Upper lobe of left lung (tissue), 6 donors: ENCODE measurements at regions not wholly inside any gene's neighbourhood (a gene's known extent, or its start where the extent isn't known, plus 50 kb on each side); places are given as distances from the start of the nearest gene placed in this dataset.

Experiments
- ATAC-seq, 2 donors: fragments of 200-7000 bp; cut with Tn5 transposase; one replicate each; pipeline ENCODE4 v1.9.1; 2022; ENCODE audit warnings: mild to moderate bottlenecking in 2 of 2, moderate library complexity in 2 of 2; ENCODE audit not compliant: low FRiP score in 2 of 2
- DNase-seq, 2 donors: peaks; one replicate each; pipeline ENCODE4 v3.0.0-alpha.2; 2019 to 2020
- H3K27ac ChIP-seq, 4 donors: fragments of 200-600 bp; sonication (generic); one replicate each; pipeline ENCODE4 v1.5.1; 2016 to 2019
- H3K27me3 ChIP-seq, 4 donors: fragments of 200-600 bp; sonication (generic); one replicate each; pipeline ENCODE4 v1.5.1; 2017 to 2019
- H3K36me3 ChIP-seq, 4 donors: fragments of 200-600 bp; sonication (generic); one replicate each; pipeline ENCODE4 v1.5.1; 2016 to 2019
- H3K4me1 ChIP-seq, 4 donors: fragments of 200-600 bp; sonication (generic); one replicate each; pipeline ENCODE4 v1.5.1; 2018 to 2019
- H3K4me3 ChIP-seq, 4 donors: fragments of 200-600 bp; sonication (generic); one replicate each; pipeline ENCODE4 v1.5.1; 2017 to 2019; ENCODE audit warnings: mild to moderate bottlenecking in 2 of 4, moderate library complexity in 1 of 4
- H3K9me3 ChIP-seq, 4 donors: fragments of 200-600 bp; sonication (generic); one replicate each; pipeline ENCODE4 v1.5.1; 2018 to 2019
- EP300 ChIP-seq, 4 donors: sonication (generic); formaldehyde crosslinking; IDR thresholded peaks; one replicate each; pipeline ENCODE4 v1.5.1; 2017; ENCODE audit warnings: antibody characterized with exemption in 4 of 4, control low read depth in 2 of 4
- POLR2A ChIP-seq, 4 donors: fragments of 450-650 bp; IDR thresholded peaks; one replicate each; pipeline ENCODE4 v1.5.1; 2016 to 2017; ENCODE audit warnings: antibody characterized with exemption in 4 of 4, mild to moderate bottlenecking in 2 of 4
- POLR2AphosphoS5 ChIP-seq, 2 donors: sonication (generic); formaldehyde crosslinking; IDR thresholded peaks; one replicate each; pipeline ENCODE4 v1.5.1; 2017; ENCODE audit warnings: antibody characterized with exemption in 2 of 2
- WGBS, 2 donors: methylation state at CpG; one replicate each; pipeline ENCODE4 v1.1.5; 2017 to 2018; 5-methylcytosine and 5-hydroxymethylcytosine counted together
- TF ChIP-seq, protein P1 (sequence below), 6 experiments: fragments of 450-650 bp in 4 of 6; fragments of 200-600 bp in 2 of 6; sonication (generic) in 2 of 6; IDR thresholded peaks; one replicate each; pipeline ENCODE4 v1.5.1; 2016 to 2019; ENCODE audit warnings: antibody characterized with exemption in 6 of 6
- donor health status: DM: no; HTN: no; CAD: no; lungs with moderate emphysema.
- donor health status: DM: no; HTN: yes; CAD: no; lungs with severe emphysema.

DNA sequence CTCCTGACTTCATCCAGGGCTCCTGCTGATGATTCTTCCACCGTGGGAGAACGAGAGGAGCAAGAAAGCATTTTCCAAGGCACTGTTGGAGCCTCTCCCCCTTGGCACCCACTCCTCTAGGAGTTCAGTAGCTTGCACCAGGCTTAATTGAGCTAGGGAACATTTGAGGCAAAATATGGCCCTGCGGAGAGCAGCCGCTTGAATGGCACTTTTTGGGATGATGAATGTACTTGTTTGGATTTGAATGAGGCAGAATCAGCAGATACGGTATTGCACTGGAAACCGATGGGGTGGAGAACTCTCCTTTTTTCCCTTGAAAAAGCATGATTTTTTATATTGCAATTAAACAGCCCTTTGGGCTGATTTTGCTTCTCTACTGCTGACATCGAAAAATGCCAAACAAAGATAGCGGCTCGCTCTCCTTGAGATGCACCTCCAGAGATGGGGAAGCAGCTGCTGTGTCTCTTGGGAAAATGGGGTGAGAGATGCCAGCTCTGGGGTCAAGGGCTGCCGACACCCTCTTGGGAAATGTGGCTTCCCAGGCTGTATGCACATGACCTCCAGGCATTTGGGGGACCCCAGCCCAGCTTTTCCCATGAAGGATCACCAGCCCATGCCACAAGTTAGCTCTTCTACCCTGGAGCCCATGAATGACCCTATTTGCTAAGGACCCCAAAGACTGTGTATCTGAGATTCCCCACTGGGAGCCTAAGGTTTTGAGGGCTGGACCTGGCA, 55.4 kb upstream of the LRP8 start:
- Histone ChIP-seq H3K27me3 (no peaks in the 10 kb centered on the region), H3K27ac (no peak overlapping the region), H3K4me3 (no peak overlapping the region), H3K9me3 (no peaks in the 10 kb centered on the region), H3K36me3 (no peaks in the 10 kb centered on the region), H3K4me1 (no peaks in the 10 kb centered on the region)
- TF ChIP-seq POLR2AphosphoS5 (IDR thresholded peaks at IDR 0.05) (no peak), EP300 (IDR thresholded peaks at IDR 0.05) (no peak), POLR2A (IDR thresholded peaks at IDR 0.05) (no peak)
- TF ChIP-seq, protein P1, sequence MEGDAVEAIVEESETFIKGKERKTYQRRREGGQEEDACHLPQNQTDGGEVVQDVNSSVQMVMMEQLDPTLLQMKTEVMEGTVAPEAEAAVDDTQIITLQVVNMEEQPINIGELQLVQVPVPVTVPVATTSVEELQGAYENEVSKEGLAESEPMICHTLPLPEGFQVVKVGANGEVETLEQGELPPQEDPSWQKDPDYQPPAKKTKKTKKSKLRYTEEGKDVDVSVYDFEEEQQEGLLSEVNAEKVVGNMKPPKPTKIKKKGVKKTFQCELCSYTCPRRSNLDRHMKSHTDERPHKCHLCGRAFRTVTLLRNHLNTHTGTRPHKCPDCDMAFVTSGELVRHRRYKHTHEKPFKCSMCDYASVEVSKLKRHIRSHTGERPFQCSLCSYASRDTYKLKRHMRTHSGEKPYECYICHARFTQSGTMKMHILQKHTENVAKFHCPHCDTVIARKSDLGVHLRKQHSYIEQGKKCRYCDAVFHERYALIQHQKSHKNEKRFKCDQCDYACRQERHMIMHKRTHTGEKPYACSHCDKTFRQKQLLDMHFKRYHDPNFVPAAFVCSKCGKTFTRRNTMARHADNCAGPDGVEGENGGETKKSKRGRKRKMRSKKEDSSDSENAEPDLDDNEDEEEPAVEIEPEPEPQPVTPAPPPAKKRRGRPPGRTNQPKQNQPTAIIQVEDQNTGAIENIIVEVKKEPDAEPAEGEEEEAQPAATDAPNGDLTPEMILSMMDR (IDR thresholded peaks at IDR 0.05) = no peak
- ATAC-seq = no peak
- DNase-seq = no peak
- 90% methylated on average over 7 to 10 of the region's 10 CpGs for WGBS, 2 donors

DNA sequence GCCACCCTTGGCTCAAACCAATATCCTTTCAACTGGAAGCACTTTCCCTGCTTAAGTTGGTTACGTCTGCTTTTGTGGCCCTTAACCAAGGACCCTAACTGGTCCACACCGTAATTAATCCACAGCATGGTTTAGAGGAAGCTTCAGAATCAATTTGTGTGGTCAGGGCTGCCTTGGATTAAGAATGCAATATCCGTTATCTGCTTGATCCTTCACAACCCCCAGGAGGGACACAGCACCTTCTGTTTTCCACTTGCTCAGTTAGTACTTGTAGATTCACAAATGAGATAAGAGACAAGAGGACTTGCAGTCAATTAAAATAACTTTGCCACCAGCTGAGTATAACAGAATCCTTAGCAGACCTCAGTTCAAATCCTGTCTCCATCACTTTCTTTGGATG, 56.9 kb upstream of the LRP8 start:
- H3K9me3 ChIP-seq = no peaks in the 10 kb centered on the region
- DNase-seq (no peak), ATAC-seq (no peak)
- H3K27me3 ChIP-seq = no peaks in the 10 kb centered on the region
- H3K27ac ChIP-seq = no peak overlapping the region
- no peaks in the 10 kb centered on the region for H3K36me3 ChIP-seq
- WGBS, 2 donors = 69 to 85% methylated on average over 3 of the region's 3 CpGs
- H3K4me1 ChIP-seq = no peaks in the 10 kb centered on the region
- no peak overlapping the region for H3K4me3 ChIP-seq
- TF ChIP-seq POLR2AphosphoS5 (IDR thresholded peaks at IDR 0.05) = no peak
- TF ChIP-seq, protein P1 (IDR thresholded peaks at IDR 0.05) = no peak
- TF ChIP-seq EP300 (IDR thresholded peaks at IDR 0.05) = no peak
- TF ChIP-seq POLR2A (IDR thresholded peaks at IDR 0.05) = no peak

DNA sequence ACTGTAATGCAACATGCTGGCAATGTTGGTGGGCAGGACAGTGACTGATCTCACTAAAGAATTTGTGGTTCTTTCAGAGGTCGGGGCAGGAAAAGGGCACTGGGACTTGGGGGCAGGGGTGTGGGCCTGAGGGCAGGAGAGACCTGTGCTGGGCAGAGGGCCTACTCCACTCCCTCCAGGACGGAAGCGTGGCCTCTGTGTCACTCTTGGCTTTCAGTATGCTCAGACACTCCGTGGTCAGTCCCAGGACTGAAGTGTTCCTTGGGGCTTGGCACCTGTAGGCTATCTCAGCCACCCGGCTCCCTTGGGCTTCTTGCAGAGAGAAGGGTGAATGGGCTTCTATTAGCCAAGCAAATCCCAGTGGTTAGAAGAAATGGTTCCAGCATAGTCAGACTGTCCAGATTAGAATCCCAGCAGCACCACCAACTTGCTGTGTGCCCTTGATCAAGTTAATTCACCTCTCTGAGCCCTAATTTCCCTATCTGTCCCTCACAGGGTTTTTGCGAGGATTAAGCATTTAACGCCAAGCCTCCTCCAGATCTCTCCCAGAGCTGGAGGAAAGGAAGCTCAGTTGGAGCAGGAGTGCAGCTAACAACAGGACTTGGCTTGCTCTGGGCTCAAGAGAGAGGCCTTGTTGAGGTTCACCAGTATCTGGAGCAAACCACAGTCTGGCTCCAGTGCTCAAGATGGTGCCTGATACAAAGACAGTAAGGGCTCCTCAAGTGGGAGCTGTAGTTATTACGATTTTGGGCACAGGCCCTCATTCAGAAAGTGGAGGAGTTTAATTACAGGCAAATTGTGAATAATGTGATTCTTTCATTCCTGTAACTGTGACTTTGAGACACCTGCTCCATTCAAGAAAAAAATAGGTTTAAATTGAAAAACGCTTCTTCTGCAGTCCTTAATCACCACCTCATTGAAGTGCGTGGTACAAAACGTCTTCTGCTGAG, 57.7 kb upstream of the LRP8 start:
- Histone ChIP-seq H3K36me3 (no peaks in the 10 kb centered on the region), H3K27me3 (no peaks in the 10 kb centered on the region), H3K9me3 (no peaks in the 10 kb centered on the region), H3K4me3 (no peak overlapping the region), H3K4me1 (no peaks in the 10 kb centered on the region), H3K27ac (no peak overlapping the region)
- DNase-seq (no peak), ATAC-seq (peak in 1 of 2 donors; percentile 27)
- TF ChIP-seq, protein P1 (IDR thresholded peaks at IDR 0.05) = no peak
- TF ChIP-seq POLR2A (IDR thresholded peaks at IDR 0.05) = no peak
- no peak for TF ChIP-seq EP300 (IDR thresholded peaks at IDR 0.05)
- TF ChIP-seq POLR2AphosphoS5 (IDR thresholded peaks at IDR 0.05) = no peak
- 68 to 69% methylated on average over 10 to 11 of the region's 11 CpGs for WGBS, 2 donors

DNA sequence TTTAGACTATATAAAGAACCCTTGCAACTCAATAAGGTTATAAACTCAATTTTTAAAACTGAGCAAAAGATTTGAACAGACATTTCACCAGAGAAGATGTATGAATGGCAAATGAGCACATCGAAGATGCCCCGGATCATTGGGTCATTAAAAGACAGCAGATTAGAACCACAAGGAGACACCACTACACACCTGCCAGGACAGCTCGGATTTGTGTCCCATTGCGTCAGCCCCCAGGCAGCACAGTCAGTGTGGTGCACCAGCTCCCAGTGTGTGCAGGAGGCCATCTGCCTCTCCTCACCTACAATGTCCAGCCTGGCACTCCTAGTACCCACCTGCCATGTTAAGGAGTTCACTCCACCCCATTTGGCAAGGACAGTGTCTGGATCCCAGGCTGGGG, 61.1 kb upstream of the LRP8 start:
- no peak for ATAC-seq

More for the DNA sequence above, 61.1 kb upstream of the LRP8 start:
- DNase-seq = no peak
- H3K9me3 ChIP-seq = no peaks in the 10 kb centered on the region
- H3K4me3 ChIP-seq = no peak overlapping the region
- H3K27ac ChIP-seq = no peak overlapping the region
- no peaks in the 10 kb centered on the region for H3K36me3 ChIP-seq
- no peaks in the 10 kb centered on the region for H3K27me3 ChIP-seq
- H3K4me1 ChIP-seq = no peaks in the 10 kb centered on the region
- TF ChIP-seq POLR2AphosphoS5 (IDR thresholded peaks at IDR 0.05) (no peak), EP300 (IDR thresholded peaks at IDR 0.05) (no peak), POLR2A (IDR thresholded peaks at IDR 0.05) (no peak)
- TF ChIP-seq, protein P1 (IDR thresholded peaks at IDR 0.05) = no peak
- 82 to 87% methylated on average over 4 of the region's 4 CpGs for WGBS, 2 donors
